D721Med (cell line): ENCODE measurements at regions not wholly inside any gene's neighbourhood (a gene's known extent, or its start where the extent isn't known, plus 50 kb on each side); places are given as distances from the start of the nearest gene placed in this dataset.

Source experiments
- DNase-seq: peaks from one replicate; pipeline ENCODE4 v3.0.0; 2011; ENCODE audit warnings: low spot score; ENCODE audit not compliant: insufficient read length
- FAIRE-seq: peaks from 2 replicates; lab custom pipeline; 2011; peaks lifted over from hg19 to GRCh38; lab: Jason Lieb, UNC
- TF ChIP-seq, protein P1 (sequence below): IDR thresholded peaks from 2 replicates; pipeline ENCODE4 v1.5.1; 2012; ENCODE audit warnings: mild to moderate bottlenecking, control low read depth; ENCODE audit not compliant: insufficient read depth; ENCODE audit errors: missing control alignments

DNA sequence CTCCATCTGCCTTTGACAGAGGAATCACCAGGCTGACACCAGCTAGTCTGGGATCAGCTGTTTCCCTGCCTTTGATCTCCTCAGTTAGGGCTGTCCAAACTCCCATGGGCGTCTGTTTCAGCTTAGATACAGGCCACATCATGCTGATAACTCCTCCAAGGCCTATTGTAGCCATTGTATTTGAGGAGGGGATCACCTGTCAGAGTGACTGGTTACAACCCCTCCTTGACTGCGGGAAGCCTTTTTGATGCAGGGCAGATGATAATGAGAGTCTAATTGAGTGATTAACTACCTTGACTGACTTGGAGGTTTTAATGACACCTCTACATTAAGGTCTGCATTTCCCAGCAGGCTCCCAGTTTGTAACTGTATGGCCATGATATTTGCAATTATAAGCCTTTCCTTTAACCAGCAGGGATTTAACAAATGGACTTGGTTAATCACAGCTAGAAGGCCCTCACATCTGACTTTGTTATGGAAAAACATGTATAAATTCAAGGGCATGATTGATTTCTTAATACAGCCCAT is 863.5 kb downstream of the KCNJ2 start:
- FAIRE-seq (no peak), DNase-seq (no peak)
- TF ChIP-seq, protein P1, sequence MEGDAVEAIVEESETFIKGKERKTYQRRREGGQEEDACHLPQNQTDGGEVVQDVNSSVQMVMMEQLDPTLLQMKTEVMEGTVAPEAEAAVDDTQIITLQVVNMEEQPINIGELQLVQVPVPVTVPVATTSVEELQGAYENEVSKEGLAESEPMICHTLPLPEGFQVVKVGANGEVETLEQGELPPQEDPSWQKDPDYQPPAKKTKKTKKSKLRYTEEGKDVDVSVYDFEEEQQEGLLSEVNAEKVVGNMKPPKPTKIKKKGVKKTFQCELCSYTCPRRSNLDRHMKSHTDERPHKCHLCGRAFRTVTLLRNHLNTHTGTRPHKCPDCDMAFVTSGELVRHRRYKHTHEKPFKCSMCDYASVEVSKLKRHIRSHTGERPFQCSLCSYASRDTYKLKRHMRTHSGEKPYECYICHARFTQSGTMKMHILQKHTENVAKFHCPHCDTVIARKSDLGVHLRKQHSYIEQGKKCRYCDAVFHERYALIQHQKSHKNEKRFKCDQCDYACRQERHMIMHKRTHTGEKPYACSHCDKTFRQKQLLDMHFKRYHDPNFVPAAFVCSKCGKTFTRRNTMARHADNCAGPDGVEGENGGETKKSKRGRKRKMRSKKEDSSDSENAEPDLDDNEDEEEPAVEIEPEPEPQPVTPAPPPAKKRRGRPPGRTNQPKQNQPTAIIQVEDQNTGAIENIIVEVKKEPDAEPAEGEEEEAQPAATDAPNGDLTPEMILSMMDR: no peak

DNA sequence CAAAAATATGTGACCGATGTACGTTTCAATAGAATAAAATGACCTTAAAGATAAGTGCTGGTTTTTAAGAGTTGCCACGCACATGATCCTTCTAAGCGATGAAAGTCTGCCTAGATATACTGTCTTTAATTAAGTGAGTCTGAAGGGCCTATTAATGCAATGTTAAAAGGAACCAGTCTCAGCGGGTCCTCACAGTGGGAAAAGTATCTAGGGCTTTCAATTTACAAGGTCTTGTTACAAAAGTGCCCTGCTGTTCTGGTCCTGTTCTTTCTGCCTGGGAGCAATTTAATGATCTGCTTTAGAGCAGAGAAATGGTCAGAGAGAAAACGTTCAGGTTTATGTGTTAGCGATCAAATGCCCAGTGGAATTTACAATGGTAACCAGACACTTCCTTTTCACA is 864.0 kb downstream of the KCNJ2 start:
- TF ChIP-seq, protein P1: no peak
- FAIRE-seq: no peak
- no peak for DNase-seq

DNA sequence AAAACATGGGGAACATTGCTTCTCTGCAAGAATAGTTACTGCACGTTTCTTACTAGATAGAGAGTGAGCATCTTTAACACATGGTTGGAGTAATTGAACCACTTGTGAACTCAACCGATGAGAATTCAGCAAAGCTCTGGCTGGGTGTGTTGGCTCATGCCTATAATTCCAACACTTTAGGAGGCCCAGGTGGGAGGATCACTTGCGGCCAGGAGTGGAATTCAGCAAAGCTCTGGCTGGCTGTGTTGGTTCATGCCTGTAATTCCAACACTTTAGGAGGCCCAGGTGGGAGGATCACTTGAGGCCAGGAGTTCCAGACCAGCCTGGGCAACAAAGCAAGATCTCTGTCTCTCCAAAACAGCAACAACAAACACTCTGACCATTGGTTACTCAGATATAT is 865.9 kb downstream of the KCNJ2 start:
- TF ChIP-seq, protein P1: no peak
- FAIRE-seq (no peak), DNase-seq (no peak)

DNA sequence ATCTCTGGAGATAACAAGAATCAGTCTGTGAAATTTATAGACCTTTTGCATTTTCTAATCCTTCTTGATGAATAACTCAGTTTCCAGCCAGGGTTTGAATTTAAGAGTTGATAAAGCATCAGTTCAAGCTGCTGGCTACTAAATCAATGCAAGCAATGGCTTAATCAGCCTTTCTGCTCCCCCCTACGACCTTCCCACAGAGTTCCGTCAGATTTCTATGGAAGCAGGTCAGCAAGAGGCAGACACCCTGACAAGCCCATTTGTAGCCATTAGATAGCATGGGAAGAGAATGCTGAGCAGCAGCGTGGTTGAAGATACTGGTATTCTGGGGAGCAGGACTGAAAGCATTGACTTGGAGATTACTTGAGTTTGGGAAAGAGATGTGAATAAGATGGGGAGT is 868.1 kb downstream of the KCNJ2 start:
- FAIRE-seq: no peak
- no peak for DNase-seq
- TF ChIP-seq, protein P1: no peak

DNA sequence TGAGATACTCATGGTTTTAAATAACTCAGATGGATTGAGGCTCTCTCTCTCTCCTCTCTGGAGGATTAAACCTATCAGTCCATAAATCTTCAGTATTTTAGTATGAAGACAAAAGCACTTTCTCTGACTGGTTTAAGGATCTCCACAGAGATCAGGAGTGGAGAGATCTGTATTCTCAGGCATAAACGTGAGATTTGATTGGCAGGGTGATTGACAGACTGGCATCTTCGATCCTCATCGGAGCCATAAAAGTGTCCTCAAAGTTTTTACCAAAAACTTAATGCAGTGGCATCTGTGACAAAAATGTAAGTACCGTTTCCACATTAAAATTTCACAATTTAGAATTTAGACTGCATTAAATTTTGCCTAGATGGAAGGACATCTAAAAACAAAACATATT is 870.1 kb downstream of the KCNJ2 start:
- no peak for DNase-seq

DNA sequence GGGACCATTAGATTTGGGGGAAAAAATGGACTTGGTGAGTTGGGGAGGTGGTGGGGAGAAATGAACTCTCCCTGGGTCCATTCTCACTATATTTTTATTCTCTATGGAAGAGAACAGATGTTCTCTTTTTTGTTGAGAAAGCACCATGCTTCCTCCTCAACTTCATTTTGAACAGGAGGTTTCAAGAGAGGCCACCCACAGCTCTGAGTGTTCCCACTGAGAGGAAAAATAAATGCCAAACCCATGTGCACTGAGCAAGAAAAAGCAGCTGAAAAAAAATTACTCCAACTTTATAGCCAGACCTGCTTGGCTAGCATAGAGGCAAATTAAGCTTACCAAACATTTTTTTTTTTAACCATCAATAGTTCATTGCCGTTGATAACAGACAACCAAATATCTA is 883.6 kb downstream of the KCNJ2 start:
- no peak for FAIRE-seq
- no peak for DNase-seq
- TF ChIP-seq, protein P1: no peak

More for the DNA sequence above, 870.1 kb downstream of the KCNJ2 start:
- no peak for FAIRE-seq
- TF ChIP-seq, protein P1: no peak

DNA sequence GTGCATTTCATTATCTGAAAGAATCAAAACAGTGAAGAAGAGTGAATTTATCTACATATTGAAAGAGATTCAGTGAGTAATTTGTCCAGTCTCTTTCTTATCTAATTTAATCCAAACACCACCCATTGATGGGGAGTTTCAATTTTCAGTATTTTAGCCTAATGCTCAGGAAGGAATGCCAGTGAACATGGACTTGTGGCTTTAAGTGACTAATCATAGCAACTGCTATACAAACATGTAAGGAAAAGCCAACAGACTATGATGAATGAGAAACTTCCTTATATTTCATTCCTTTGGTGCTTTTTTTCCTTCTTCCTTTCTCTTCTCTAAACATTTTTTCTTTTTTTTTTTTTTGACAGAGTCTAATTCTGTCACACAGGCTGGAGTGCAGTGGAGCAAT is 885.8 kb downstream of the KCNJ2 start:
- TF ChIP-seq, protein P1: no peak
- no peak for FAIRE-seq
- DNase-seq: no peak
